Liver (tissue), 3 donors: ENCODE measurements at regions not wholly inside any gene's neighbourhood (a gene's known extent, or its start where the extent isn't known, plus 50 kb on each side); places are given as distances from the start of the nearest gene placed in this dataset.

Experiments
- ATF3 ChIP-seq: IDR thresholded peaks from 2 replicates; pipeline ENCODE4 v1.6.1; 2016; ENCODE audit warnings: antibody characterized with exemption
- CTCF ChIP-seq: fragments of 150-350 bp; IDR thresholded peaks from 2 replicates; pipeline ENCODE4 v1.5.1; 2017; ENCODE audit warnings: improper control_type of control experiment, low read depth, low read length; ENCODE audit not compliant: missing input control
- FOXA1 ChIP-seq: IDR thresholded peaks from 2 replicates; pipeline ENCODE4 v1.6.1; 2016; ENCODE audit warnings: antibody characterized with exemption
- GABPA ChIP-seq, 2 donors: IDR thresholded peaks in 1 of 2; conservative IDR thresholded peaks in 1 of 2; 2 replicates each; pipeline ENCODE4 v1.6.1; 2016; ENCODE audit warnings: antibody characterized with exemption in 2 of 2, mild to moderate bottlenecking in 1 of 2, moderate library complexity in 1 of 2
- HNF4G ChIP-seq: IDR thresholded peaks from 2 replicates; pipeline ENCODE4 v1.6.1; 2016; ENCODE audit warnings: antibody characterized with exemption
- JUND ChIP-seq, 2 donors: IDR thresholded peaks; 2 replicates each; pipeline ENCODE4 v1.6.1; 2016; ENCODE audit warnings: antibody characterized with exemption in 2 of 2
- MAX ChIP-seq: IDR thresholded peaks from 2 replicates; pipeline ENCODE4 v1.6.1; 2016; ENCODE audit warnings: antibody characterized with exemption
- NR2F2 ChIP-seq: IDR thresholded peaks from 2 replicates; pipeline ENCODE4 v1.6.1; 2016; ENCODE audit warnings: antibody characterized with exemption
- RAD21 ChIP-seq, 2 donors: IDR thresholded peaks; 2 replicates each; pipeline ENCODE4 v1.6.1; 2016; ENCODE audit warnings: antibody characterized with exemption in 2 of 2, mild to moderate bottlenecking in 2 of 2
- REST ChIP-seq: IDR thresholded peaks from 2 replicates; pipeline ENCODE4 v1.6.1; 2016; ENCODE audit warnings: antibody characterized with exemption, mild to moderate bottlenecking
- SP1 ChIP-seq: IDR thresholded peaks from 2 replicates; pipeline ENCODE4 v1.6.1; 2018; ENCODE audit warnings: antibody characterized with exemption, mild to moderate bottlenecking
- TAF1 ChIP-seq: conservative IDR thresholded peaks from 2 replicates; pipeline ENCODE4 v1.6.1; 2016; ENCODE audit warnings: antibody characterized with exemption, mild to moderate bottlenecking
- YY1 ChIP-seq: IDR thresholded peaks from 2 replicates; pipeline ENCODE4 v1.6.1; 2016; ENCODE audit warnings: antibody characterized with exemption, mild to moderate bottlenecking
- ZBTB33 ChIP-seq: IDR thresholded peaks from 2 replicates; pipeline ENCODE4 v1.6.1; 2016; ENCODE audit warnings: antibody characterized with exemption
- donor health status: healthy.
- donor health status: healthy.

- TF ChIP-seq NR2F2 (no peak), CTCF (no peak), FOXA1 (no peak), RAD21 (IDR thresholded peaks at IDR 0.05) (no peak), GABPA (IDR thresholded peaks at IDR 0.05 in 1 of 2, conservative IDR thresholded peaks at IDR 0.05 in 1 of 2) (no peak), REST (no peak), YY1 (no peak), TAF1 (no peak), MAX (no peak), SP1 (no peak), ATF3 (no peak), JUND (IDR thresholded peaks at IDR 0.05) (no peak), ZBTB33 (no peak), HNF4G (no peak)
Observed at GRCh38 chr17:63378411-63379375, 67.4 kb downstream of the CYB561 start.
